ENCODE measurements at regions not wholly inside any gene's neighbourhood (a gene's known extent, or its start where the extent isn't known, plus 50 kb on each side); places are given as distances from the start of the nearest gene placed in this dataset.
"Not testable (repeated sequence)": the region's sequence is repeated elsewhere in the genome, so short reads cannot be mapped to it uniquely, and the experiment has no call there.

DNA sequence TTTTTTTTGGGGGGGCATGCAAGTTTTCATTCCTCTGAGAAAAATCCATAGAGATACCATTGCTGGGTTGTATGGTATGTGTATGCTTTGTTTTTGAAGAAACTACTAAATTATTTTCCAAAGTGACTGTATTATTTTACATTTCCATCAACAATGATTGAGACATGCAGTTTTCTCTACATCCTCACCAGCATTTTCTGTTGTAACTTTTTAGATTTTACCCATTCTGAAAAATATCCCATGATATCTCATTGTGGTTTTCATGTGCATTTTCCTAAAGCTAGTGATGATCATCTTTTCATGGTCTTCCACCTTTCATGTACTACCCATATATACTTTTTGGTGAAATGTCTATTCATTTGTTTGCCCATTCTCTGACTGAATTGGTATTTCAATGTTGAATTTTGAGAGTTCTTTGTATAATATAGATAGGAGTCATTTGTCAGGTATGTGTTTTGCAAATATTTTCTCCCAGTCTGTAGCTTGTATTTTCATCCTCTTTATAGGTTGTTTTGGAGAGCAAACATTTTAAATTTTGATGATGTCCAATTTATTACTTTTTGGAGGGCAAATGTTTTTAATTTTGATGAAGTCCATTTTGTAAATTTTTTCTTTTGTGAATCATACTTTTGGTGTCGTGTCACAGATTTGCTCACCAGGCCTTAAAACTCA, 827.5 kb upstream of the CITED2 start:
- DNase-seq, result no peak

DNA sequence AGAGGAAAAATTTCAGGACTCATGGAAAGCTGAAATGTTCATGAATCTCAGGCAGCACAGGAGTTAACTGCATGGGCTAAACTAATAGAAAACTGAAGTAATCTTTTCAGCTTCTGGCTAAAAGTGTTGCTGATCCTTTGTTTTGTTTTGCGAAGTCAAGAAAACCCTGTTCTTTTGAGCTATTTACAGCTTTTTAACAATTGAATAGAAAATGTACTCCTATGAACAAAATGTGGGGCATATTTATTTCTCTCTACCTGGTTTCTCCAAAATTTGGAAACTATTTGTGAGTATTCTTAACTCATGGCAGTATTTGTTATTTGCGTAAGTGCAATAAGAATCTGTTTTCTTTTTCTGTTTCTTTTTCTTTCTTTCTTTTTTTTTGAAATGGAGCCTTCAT, 818.8 kb upstream of the CITED2 start:
- no peak for DNase-seq

DNA sequence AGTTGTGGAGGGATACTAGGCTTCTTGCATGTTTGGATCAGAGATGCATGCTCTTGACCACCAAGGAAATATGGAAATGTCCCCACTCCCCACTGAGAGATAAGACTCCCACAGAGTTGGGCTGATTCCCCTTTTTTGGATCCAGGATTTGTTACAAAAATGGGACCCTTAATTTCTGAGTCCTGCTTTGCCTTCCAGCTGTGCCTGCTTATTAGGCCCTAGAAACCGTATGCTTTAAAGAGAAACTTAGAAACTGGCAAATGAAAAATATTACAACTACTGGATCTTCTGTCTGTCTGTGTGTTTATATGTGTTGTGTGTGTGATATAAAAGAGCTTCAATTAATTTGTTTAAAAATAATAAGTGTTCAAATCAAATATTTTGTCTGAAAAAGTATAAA, 817.6 kb upstream of the CITED2 start:
- no peak for DNase-seq

DNA sequence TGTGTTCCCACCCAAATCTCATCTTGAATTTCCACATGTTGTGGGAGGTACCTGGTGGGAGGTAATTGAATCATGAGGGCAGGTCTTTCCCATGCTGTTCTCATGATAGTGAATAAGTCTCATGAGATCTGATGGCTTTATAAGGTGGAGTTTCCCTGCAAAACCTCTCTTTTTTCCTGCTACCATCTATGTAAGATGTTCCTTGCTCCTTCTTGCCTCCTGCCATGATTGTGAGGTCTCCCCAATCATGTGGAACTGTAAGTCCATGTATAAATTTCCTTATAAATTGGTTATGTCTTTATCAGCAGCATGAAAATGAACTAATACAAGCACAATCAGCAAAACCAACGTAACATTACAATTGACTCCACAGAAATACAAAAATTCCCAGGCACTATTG, 814.8 kb upstream of the CITED2 start:
- not testable (repeated sequence) for DNase-seq

DNA sequence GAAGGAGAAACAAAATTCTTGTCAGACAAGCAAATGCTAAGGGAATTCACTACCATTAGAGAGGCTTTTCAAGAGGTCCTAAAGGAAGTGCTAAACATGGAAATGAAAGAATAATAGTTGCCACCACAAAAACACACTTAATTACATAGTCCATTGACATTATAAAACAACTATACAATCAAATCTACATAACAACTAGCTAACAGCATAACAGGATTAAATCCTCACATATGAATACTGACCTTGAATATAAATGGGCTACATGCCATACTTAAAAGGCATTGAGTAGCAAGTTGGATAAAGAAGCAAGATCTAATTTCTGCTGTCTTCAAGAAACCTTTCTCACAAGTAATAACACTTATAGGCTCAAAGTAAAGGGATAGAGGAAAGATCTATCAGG, 811.5 kb upstream of the CITED2 start:
- DNase-seq, result no peak

DNA sequence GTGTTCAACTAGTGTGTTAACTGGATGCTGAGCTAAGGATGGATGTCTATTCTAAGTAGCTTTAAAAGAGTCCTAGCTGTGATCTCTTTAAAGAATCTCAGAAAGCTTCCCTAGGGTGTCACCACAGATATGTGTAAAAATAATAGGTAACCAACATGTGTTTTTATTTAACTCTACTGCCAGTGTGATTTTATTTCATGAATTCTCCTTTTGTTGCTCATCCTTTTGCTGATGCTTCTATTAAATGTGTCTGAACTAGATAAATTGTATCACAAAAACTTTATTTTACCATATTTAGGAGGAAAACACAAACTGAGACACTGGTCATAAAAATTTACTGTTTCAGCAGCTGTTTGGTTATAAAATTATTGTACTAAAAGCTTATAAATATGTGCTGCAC, 809.4 kb upstream of the CITED2 start:
- no peak for DNase-seq

DNA sequence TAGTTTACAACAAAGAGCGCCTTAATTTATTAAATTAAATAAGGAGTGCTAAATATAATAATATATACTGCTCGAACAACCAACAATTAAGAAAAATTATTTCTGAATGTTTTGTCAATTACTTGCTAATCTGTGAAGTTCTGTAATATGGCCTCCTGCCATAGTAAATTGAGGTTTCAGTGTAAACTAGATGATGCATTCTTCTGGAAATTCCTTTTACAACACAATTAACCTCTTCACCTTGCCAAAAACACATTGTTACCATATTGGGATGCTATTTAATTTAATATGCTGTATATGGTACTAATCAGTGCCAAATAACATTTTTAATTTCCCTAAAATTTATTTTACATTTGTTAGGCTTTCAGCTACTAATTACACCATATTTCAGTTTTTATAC, 808.4 kb upstream of the CITED2 start:
- DNase-seq, result no peak

DNA sequence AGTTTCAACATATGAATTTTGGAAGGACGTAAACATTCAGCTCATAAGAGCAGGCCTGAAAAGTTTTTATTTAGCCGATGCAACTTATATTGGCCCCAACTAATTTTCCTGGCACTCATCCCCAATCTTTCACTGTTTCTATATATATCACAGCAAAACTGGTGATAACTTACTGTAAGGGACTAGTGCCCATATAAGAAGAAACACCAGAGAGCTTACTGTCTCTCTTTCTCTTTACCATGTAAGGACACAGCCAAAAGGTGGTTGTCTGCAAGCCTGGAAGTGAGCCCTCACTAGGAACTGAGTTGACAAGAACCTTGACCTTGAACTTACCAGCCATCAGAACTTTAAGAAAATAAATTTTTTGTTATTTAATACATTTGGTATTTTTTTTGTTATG, 807.4 kb upstream of the CITED2 start:
- no peak for DNase-seq

DNA sequence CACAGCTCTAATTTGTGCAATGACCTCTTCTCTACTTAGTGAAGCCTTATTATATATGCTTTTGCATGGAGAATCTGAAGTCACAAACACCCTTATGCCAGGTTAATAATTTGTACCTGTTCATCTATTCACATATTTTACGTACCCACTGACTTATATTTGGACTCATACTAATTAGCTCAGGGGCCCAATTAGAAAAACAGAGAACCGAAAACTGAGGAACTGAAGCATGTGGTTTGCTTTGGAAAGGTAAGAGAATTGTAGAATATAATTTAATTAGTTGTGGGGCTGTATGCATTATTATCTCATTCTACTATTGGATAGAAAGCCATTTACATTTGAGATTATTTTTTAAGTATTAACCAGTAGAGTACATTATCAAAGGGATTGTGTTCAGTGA, 805.9 kb upstream of the CITED2 start:
- DNase-seq, result no peak

DNA sequence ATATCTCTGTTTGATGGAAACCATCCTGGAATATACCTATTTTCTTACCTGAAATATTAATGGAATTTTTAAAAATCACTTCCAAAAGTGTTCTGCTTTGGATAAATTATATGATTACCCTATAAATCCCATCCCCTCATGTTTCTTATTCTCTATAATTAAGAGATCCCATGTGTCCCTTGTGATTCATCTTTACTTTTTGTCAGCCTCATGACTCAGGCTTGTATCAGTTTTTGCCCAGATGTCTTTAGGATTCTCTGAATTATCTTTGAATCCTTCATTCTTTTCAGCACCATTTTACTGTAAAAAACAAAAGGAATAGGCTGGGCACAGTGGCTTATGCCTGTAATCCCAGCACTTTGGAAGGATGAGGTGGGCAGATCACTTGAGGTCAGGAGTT, 804.5 kb upstream of the CITED2 start:
- no peak for DNase-seq

DNA sequence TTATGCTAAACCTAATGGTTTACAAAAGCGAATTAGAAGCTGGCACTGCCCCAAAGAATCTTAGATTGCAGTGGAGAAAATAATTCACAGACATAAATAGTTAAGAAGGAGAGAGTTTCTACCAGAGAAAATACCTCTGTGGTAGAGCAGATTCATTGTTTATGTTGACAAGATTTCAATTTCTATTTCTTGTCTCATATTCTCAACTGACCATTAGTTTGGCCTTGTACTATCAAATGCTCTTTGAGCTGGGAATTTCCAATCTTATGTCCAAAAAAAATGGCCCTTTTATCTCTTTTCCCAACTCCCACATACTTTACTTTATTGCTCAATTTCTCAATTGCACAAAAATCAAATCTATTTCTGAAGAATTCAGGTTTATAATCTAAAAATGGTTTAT, 804.1 kb upstream of the CITED2 start:
- DNase-seq, result no peak

DNA sequence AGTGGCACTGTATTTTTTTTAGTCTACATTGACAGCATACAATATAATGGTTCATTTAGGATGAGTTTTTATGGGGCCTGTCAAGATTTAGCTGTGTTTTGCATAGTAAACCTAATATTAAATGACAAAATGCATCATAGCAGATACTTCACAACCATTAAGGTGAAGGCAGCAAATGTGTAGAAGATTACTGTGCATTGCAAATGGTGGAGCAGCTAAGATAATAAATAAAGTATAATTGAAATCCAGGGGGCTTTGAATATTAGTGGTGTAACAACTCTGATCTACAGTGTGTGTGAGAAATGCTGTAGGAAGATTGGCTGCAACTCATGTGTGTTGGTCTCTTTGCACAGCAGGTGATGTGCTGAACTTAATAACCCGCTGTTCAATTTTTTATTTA, 801.9 kb upstream of the CITED2 start:
- DNase-seq, result no peak

DNA sequence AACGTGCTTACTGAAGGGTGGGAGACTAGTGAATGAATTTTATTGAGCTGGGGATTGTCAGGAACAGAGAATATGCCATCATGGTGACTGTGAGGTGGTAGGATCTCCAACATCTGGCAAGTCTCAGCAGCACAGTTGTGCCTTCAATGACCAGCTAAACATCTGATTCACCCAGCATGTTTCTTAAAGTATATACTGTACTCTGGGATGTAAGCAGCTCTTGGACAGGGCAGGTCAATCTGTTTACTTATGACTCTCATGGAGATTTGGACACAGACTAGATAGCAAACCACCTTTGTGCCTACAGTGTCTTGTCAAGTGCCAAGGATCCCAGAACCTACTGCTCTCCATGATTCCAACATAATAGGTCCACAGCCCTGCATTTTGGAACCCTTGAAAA, 801.0 kb upstream of the CITED2 start:
- no peak for DNase-seq

DNA sequence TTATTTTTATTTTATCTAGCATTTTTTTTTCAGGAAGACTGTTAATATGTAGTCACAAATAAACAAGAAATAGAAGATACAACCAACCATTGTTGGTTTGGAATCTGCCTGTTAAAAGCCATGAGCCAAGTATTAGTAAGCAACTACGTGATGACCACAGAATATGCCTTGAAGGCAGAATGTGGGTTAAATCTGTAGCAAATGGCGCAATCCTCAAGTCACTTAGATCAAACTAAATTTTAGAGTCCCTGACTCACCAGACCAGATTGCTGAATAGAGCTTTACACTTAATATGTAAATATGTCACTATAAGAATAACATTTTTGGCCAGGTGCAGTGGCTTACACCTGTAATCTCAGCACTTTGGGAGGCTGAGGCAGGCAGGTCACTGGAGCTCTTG, 800.1 kb upstream of the CITED2 start:
- DNase-seq, result no peak

DNA sequence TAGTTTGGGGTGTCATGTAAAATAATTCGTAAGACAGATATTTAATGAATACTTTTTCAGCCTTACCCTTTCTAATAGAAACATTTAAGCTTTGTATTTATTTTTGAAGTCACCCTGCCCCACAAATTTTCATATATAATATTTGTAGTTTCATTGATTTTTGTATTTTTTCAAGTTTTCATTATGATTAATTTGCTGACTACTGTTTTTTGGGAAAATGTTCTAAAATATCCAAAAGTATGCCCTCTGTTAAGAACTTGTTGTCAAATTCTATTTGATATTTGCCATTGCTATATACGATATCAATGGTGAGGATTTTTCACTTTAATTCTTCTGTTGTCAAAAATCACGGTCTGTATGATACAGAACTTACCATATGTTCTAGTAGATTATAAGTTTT, 793.9 kb upstream of the CITED2 start:
- DNase-seq, result no peak

DNA sequence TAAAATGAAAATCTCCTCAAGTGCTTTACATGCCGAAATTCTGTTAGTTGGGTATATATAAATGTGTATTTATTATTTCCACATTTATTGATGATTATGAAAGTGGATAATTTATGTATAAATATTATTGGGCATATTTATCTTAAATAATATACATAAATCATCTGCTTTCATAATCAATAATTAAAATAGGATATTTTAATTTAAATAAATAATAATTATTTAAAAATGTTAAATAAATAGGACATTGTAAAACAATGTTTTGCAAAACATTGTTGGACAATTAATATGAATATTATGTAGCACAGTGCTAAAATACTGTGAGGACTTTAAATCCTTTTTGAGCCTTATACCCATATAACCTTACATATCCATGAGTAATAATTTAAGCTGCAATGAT, 786.5 kb upstream of the CITED2 start:
- no peak for DNase-seq

DNA sequence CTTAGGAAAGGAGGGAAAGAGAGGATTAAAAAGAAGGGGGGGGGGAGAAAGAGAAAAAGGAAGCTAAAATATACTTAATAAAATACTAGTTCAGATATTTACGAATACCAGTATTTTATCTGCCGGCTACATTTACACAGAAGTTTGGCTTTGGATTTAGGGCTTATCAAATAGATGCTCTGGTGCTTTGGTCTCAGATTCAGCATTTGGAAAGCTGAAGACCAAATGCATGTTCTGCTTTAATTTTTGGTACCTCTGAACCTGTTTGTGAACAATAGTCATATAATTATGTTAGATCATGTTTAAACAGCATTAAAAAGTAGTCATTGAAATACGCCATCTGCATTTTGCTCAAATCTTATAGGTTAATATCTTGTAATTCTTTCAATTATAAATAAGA, 786.0 kb upstream of the CITED2 start:
- DNase-seq, result no peak

DNA sequence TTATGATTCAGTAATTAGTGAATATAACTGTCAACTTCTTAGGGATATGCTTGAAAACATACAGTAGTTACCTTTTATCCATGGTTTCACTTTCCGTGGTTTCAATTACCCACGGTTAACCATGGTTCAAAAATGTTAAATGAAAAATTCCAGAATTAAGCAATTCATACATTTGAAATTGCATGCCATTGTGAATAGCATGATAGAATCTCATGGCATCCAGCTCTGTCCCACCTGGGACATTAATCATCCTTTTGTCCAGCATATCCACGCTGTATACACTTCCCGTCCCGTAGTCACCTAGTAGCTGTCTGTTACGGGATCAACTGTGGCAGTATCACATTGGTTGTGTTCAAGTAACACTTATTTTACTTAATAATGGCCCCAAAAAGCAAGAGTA, 781.7 kb upstream of the CITED2 start:
- DNase-seq, result no peak

DNA sequence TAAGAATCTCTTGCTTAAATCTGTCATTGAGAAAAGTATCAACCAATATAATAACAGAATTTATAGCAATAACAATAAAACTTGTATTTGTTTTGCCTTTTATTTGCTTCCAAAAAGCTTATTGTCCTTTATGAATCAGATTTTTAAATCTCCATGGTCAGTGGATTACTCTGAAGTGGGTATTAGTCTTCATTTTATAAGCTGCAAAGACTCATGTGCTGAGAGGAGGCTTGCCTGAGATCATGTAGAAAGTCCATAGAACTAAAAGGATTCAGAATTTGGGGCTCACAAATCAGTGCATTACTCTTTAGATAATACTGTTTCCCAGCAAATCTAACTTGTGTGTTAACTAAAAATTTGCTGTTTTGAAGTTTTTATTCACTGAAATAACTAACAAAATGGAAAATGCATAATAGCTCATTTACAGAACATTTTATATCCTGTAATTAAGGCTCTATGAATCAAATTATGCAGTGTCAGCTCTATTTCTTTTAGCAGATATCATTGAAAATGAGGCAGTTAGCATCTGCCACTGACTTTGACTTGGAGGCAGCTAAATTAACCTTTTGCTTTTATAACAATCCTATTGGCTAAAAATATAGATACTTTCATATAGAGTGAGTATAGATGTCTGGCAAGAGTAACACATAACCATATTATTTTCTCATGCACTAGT, 781.1 kb upstream of the CITED2 start:
- no peak for DNase-seq

DNA sequence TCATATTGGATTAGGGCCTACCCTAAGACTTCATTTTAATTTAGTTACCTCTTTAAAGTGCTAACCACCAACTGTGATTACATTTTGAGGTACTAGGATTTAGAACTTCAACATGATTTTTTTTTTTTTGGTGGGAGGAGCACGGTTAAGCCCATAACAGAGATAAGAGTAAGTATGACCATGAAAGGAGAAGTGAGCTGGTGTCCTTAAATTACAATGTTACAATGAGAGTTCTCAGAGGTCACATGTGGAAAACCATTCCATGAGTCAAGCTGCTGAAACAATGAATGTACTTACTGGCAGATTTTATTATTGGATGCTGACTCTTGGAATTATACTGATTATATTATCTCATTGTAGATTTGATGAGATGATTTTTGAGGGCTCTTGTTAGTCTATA, 779.3 kb upstream of the CITED2 start:
- no peak for DNase-seq

DNA sequence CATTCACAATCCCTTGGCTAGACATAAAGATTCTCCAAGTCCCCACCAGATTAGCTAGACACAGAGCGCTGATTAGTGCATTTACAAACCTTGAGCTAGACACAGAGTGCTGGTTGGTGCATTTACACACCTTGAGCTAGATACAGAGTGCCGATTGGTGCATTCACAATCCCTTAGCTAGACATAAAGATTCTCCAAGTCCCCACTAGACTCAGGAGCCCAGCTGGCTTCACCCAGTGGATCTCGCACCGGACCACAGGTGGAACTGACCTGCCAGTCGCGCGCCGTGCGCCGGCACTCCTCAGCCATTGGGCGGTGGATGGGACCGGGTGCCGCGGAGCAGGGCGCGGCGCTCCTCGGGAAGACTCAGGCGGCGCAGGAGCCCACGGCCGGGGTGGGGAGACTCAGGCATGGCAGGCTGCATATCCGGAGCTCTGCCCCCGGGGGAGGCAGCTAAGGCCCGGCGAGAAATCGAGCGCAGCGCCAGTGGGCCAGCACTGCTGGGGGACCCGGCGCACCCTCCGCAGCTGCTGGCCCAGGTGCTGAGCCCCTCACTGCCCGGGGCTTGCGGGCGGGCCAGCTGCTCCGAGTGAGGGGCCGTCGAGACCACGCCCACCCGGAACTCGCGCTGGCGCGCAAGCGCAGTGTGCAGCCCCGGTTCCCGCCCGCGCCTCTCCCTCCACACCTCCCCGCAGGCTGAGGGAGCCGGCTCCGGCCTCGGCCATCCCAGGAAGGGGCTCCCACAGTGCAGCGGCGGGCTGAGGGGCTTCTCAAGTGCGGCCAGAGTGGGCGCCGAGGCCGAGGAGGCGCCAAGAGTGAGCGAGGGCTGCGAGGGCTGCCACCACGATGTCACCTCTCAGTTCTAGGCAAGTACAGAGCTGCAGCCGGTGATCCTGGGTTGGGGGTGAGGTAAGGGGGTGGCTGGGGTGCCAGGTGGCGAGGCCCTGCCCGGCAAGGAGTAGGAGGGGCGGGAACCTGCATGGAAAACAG, 773.7 kb upstream of the CITED2 start:
- not testable (repeated sequence) for DNase-seq

DNA sequence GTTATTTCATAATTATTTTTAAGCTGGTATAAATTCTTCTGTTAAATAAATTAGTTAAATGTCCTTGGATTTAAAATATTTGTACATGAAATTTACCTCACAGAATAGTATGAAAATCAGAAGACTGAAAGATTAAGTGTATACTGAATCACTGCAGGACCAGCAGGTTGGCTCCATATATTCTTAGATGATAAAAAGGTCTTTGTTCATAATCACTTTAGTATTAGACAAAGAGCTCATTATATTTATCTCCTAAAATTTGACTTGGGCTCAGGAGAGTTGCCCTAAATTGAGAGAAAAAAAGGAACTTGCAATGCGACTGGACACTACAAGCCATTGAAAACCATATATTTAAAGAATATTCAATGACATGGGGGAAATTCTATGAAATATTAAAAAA, 766.4 kb upstream of the CITED2 start:
- no peak for DNase-seq

DNA sequence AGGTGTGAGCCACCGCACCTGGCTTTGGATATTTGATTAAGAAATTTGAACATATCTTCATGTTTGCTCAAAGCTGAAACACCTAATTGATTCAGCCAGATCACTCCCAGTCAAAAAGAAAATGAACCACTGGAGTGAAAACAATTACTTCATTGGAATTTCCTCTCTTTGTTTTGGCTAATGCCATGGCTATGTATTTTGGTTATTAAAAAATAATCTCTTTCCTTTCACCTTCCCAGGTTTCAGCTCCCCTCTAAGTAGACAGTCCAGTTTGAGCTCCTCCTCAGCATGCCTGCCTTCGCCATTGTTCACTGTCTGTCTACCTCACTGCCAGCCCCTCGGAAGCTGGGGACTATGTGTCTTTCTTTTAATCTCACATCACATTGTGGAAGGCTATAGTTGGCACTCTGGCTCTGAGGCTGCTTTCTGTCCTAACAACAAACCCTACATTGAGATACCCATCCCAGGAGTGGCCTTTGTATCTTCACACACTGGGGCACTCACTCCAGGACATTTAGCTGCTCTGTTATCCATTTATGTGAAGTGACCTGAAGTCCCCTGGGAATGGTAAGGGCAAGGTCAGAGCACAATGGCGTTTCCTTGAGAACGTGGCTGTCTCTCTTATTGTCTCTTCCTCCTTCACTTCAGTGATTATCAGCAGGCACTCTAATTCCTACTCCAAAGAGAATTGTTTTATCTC, 764.0 kb upstream of the CITED2 start:
- no peak for DNase-seq
